IPS DF 4.7 (cell line): ENCODE measurements at regions not wholly inside any gene's neighbourhood (a gene's known extent, or its start where the extent isn't known, plus 50 kb on each side); places are given as distances from the start of the nearest gene placed in this dataset.
"Not testable (repeated sequence)": the region's sequence is repeated elsewhere in the genome, so short reads cannot be mapped to it uniquely, and the experiment has no call there.

Experiments
- DNase-seq: peaks from one replicate; pipeline ENCODE4 v3.0.0-alpha.2; 2013; ENCODE audit warnings: low spot score; ENCODE audit errors: extremely low read depth

- DNase-seq, result no peak
Measured at GRCh38 chr1:10867138-10867721, 70.8 kb upstream of the CASZ1 start.

GRCh38 chr1:10867914-10868598 is 71.6 kb upstream of the CASZ1 start:
- no peak for DNase-seq

GRCh38 chr1:10868599-10868965 is 72.1 kb upstream of the CASZ1 start:
- DNase-seq, result no peak

- no peak for DNase-seq
Measured at GRCh38 chr1:10869933-10870332, 73.5 kb upstream of the CASZ1 start.

- no peak for DNase-seq
Measured at GRCh38 chr1:10870493-10871096, 74.1 kb upstream of the CASZ1 start.

- no peak for DNase-seq
Measured at GRCh38 chr1:10873189-10873588, 76.7 kb upstream of the CASZ1 start.

- DNase-seq, result no peak
Measured at GRCh38 chr1:10874351-10874750, 77.9 kb upstream of the CASZ1 start.

GRCh38 chr1:10877894-10878293 is 81.4 kb upstream of the CASZ1 start:
- no peak for DNase-seq

- no peak for DNase-seq
Measured at GRCh38 chr1:10878469-10878868, 82.0 kb upstream of the CASZ1 start.

- no peak for DNase-seq
Measured at GRCh38 chr1:10880063-10880462, 83.6 kb upstream of the CASZ1 start.

- DNase-seq, result no peak
Measured at GRCh38 chr1:10881046-10881445, 84.6 kb upstream of the CASZ1 start.

- DNase-seq, result no peak
Measured at GRCh38 chr1:10882069-10882468, 85.6 kb upstream of the CASZ1 start.

GRCh38 chr1:10887032-10887431 is 90.6 kb upstream of the CASZ1 start:
- DNase-seq, result not testable (repeated sequence)

GRCh38 chr1:10888291-10888690 is 91.8 kb upstream of the CASZ1 start:
- no peak for DNase-seq

- DNase-seq, result no peak
Measured at GRCh38 chr1:10888791-10889649, 92.6 kb upstream of the CASZ1 start.

- no peak for DNase-seq
Measured at GRCh38 chr1:10889650-10890353, 93.4 kb upstream of the CASZ1 start.

- no peak for DNase-seq
Measured at GRCh38 chr1:10890491-10891071, 94.1 kb upstream of the CASZ1 start.

- no peak for DNase-seq
Measured at GRCh38 chr1:10891091-10891490, 94.6 kb upstream of the CASZ1 start.

GRCh38 chr1:10892138-10893065 is 96.0 kb upstream of the CASZ1 start:
- no peak for DNase-seq

GRCh38 chr1:10895621-10896020 is 99.2 kb upstream of the CASZ1 start:
- no peak for DNase-seq
